IMR-90 (cell line): ENCODE measurements at regions not wholly inside any gene's neighbourhood (a gene's known extent, or its start where the extent isn't known, plus 50 kb on each side); places are given as distances from the start of the nearest gene placed in this dataset.

Experiments
- CEBPB ChIP-seq: IDR thresholded peaks from 2 replicates; pipeline ENCODE4 v1.6.1; 2012; ENCODE audit warnings: low read depth, low read length, improper control_type of control experiment
- CTCF ChIP-seq: conservative IDR thresholded peaks from 2 replicates; pipeline ENCODE4 v1.5.1; 2012; ENCODE audit warnings: mild to moderate bottlenecking, low read depth, low read length, improper control_type of control experiment
- FOS ChIP-seq: fragments of 150-350 bp; IDR thresholded peaks from 2 replicates; pipeline ENCODE4 v1.6.1; 2016; ENCODE audit warnings: low read depth, low read length
- POLR2A ChIP-seq: IDR thresholded peaks from 2 replicates; pipeline ENCODE4 v1.6.1; 2012; ENCODE audit warnings: mild to moderate bottlenecking, low read depth, low read length
- RFX5 ChIP-seq: IDR thresholded peaks from 2 replicates; pipeline ENCODE4 v1.8.0; 2012; ENCODE audit warnings: low read depth, mild to moderate bottlenecking, low read length, moderate library complexity
- SMC3 ChIP-seq: fragments of 150-350 bp; IDR thresholded peaks from 2 replicates; pipeline ENCODE4 v1.6.1; 2016; ENCODE audit warnings: low read depth, mild to moderate bottlenecking, antibody characterized with exemption, low read length, moderate library complexity

GRCh38 chr6:169339025-169339424, 85.4 kb upstream of the THBS2 start:
- no peak for TF ChIP-seq CTCF
- no peak for TF ChIP-seq POLR2A
- TF ChIP-seq RFX5, result no peak
- no peak for TF ChIP-seq SMC3
- TF ChIP-seq CEBPB, result no peak
- no peak for TF ChIP-seq FOS
